Endothelial cell of umbilical vein (primary cell): ENCODE measurements at regions not wholly inside any gene's neighbourhood (a gene's known extent, or its start where the extent isn't known, plus 50 kb on each side); places are given as distances from the start of the nearest gene placed in this dataset.

Experiments used
- BruUV-seq: library from RNA; stranded (reverse); fragments of 400-500 nt; replicated peaks from 2 replicates; lab custom pipeline; 2021; lab: Mats Ljungman, UMichigan
- CTCF ChIA-PET: fragments of 300-600, 350-600 bp; sonication (Branson Sonifier 250); formaldehyde crosslinking; loops from one replicate; lab custom pipeline; 2021; ENCODE audit warnings: antibody characterized with exemption, inconsistent platforms; lab: Charles Lee
- POLR2A ChIA-PET: fragments of 300-600, 350-600 bp; sonication (Branson Sonifier 250); formaldehyde crosslinking; loops from one replicate; lab custom pipeline; 2021; ENCODE audit warnings: antibody characterized with exemption, inconsistent platforms; lab: Charles Lee
- DNase-seq: peaks from one replicate; pipeline ENCODE4 v3.0.0-alpha.2; 2011; ENCODE audit warnings: low read depth, low spot score
- FAIRE-seq: peaks from 2 replicates; lab custom pipeline; 2011; peaks lifted over from hg19 to GRCh38; lab: Jason Lieb, UNC
- H2AFZ ChIP-seq: 2 replicates; pipeline ENCODE4 v1.6.0; 2012; ENCODE audit warnings: low read depth, low read length, control low read depth, inconsistent platforms
- H3K27ac ChIP-seq: 2 replicates; pipeline ENCODE4 v1.5.1; 2011; ENCODE audit warnings: low read depth, mild to moderate bottlenecking, control low read depth, low read length, moderate library complexity; ENCODE audit not compliant: insufficient read depth
- H3K27me3 ChIP-seq, 2 experiments: 2 replicates each; pipeline versions ENCODE4 v1.6.0 to v1.6.1; 2011; ENCODE audit warnings: low read length in 2 of 2, mixed read lengths in 1 of 2; ENCODE audit not compliant: control insufficient read depth in 2 of 2, insufficient read depth in 2 of 2
- H3K36me3 ChIP-seq, 2 experiments: 2 replicates in 1 of 2; 3 replicates in 1 of 2; pipeline ENCODE4 v1.5.1; 2011; ENCODE audit warnings: low read length in 2 of 2, mild to moderate bottlenecking in 1 of 2, moderate library complexity in 1 of 2; ENCODE audit not compliant: control insufficient read depth in 2 of 2, insufficient read depth in 2 of 2; ENCODE audit errors: extremely low read depth in 1 of 2
- H3K4me1 ChIP-seq: 3 replicates; pipeline ENCODE4 v1.5.1; 2011; ENCODE audit warnings: mild to moderate bottlenecking, low read length; ENCODE audit not compliant: control insufficient read depth, insufficient read depth; ENCODE audit errors: extremely low read depth
- H3K4me2 ChIP-seq: 2 replicates; pipeline ENCODE4 v1.6.1; 2011; ENCODE audit warnings: low read length, control low read depth, mixed read lengths; ENCODE audit not compliant: insufficient read depth
- H3K4me3 ChIP-seq, 3 experiments: fragments of 200-600 bp in 1 of 3; sonication (generic), shearing (Covaris generic) in 1 of 3; replicated peaks in 1 of 3; 2 replicates each; pipeline ENCODE4 v1.5.1; 2011 to 2016; ENCODE audit warnings: control low read depth in 3 of 3, low read length in 3 of 3, mild to moderate bottlenecking in 2 of 3, inconsistent platforms in 1 of 3, low read depth in 1 of 3, moderate library complexity in 1 of 3; ENCODE audit not compliant: insufficient read depth in 1 of 3
- H3K79me2 ChIP-seq: 2 replicates; pipeline ENCODE4 v1.6.0; 2012; ENCODE audit warnings: low read length, inconsistent platforms; ENCODE audit not compliant: control insufficient read depth, insufficient read depth
- H3K9ac ChIP-seq: replicated peaks from 2 replicates; pipeline ENCODE3; 2011; ENCODE audit warnings: low read length, control low read depth; ENCODE audit not compliant: insufficient read depth; ENCODE audit errors: extremely low read depth
- H3K9me1 ChIP-seq: replicated peaks from 3 replicates; pipeline ENCODE4 v1.6.0; 2011; ENCODE audit warnings: mild to moderate bottlenecking, low read length; ENCODE audit not compliant: control insufficient read depth, insufficient read depth; ENCODE audit errors: extremely low read depth
- H3K9me3 ChIP-seq: replicated peaks from 2 replicates; pipeline ENCODE4 v1.5.1; 2012; ENCODE audit warnings: low read length, inconsistent platforms; ENCODE audit not compliant: control insufficient read depth, insufficient read depth
- H4K20me1 ChIP-seq: replicated peaks from 2 replicates; pipeline ENCODE3; 2011; ENCODE audit warnings: mild to moderate bottlenecking, low read length; ENCODE audit not compliant: control insufficient read depth, insufficient read depth; ENCODE audit errors: extremely low read depth
- CTCF ChIP-seq, 2 donors: IDR thresholded peaks; 1 replicate in 1 of 2; 2 replicates in 1 of 2; pipeline ENCODE4 v1.5.1; 2011; ENCODE audit warnings: low read length in 2 of 2, mild to moderate bottlenecking in 2 of 2, moderate library complexity in 2 of 2, control low read depth in 1 of 2, inconsistent platforms in 1 of 2, low read depth in 1 of 2; ENCODE audit not compliant: insufficient read depth in 1 of 2; ENCODE audit errors: extremely low read depth in 1 of 2
- EZH2 ChIP-seq: IDR thresholded peaks from 2 replicates; pipeline ENCODE4 v1.6.1; 2012; ENCODE audit warnings: borderline replicate concordance, low read depth, mild to moderate bottlenecking, moderate library complexity, low read length, inconsistent platforms; ENCODE audit not compliant: severe bottlenecking
- FOS ChIP-seq: IDR thresholded peaks from 2 replicates; pipeline ENCODE4 v1.6.1; 2011; ENCODE audit warnings: mild to moderate bottlenecking, low read length, moderate library complexity, borderline replicate concordance; ENCODE audit not compliant: insufficient read depth
- GATA2 ChIP-seq: IDR thresholded peaks from 2 replicates; pipeline ENCODE4 v1.7.0; 2011; ENCODE audit warnings: low read depth, mild to moderate bottlenecking, moderate library complexity, mixed read lengths, low read length; ENCODE audit not compliant: insufficient read length, insufficient read depth
- JUN ChIP-seq: IDR thresholded peaks from 2 replicates; pipeline ENCODE4 v1.6.1; 2011; ENCODE audit warnings: borderline replicate concordance, low read depth; ENCODE audit not compliant: insufficient read length, insufficient read depth
- MAX ChIP-seq: IDR thresholded peaks from 2 replicates; pipeline ENCODE4 v1.6.1; 2011; ENCODE audit not compliant: insufficient read depth, insufficient read length
- MYC ChIP-seq: IDR thresholded peaks from one replicate; pipeline ENCODE4 v1.6.1; 2011; ENCODE audit warnings: mild to moderate bottlenecking, low read depth, low read length
- POLR2A ChIP-seq: IDR thresholded peaks from 2 replicates; pipeline ENCODE4 v1.6.1; 2012; ENCODE audit warnings: low read depth, mild to moderate bottlenecking, control low read depth, low read length
- POLR2AphosphoS5 ChIP-seq: IDR thresholded peaks from 2 replicates; pipeline ENCODE4 v1.6.1; 2012; ENCODE audit warnings: low read depth, mild to moderate bottlenecking, control low read depth, low read length, moderate library complexity; ENCODE audit not compliant: insufficient read depth
- dilution Hi-C: fragments of 300-500 bp; cut with MboI; formaldehyde crosslinking; loops from one replicate; pipeline ENCODE4 v1.15.0; 2019; ENCODE audit warnings: low sequenced_read_pairs; ENCODE audit not compliant: extremely low pct_ligation_motif_present
- intact Hi-C: fragments of 100-400 bp; cut with micrococcal nuclease; formaldehyde crosslinking; loops from one replicate; pipeline ENCODE4 v1.10.0; 2022

- Histone ChIP-seq H2AFZ (no peak overlapping the region), H3K9me1 (no peaks in the 10 kb centered on the region), H3K9me3 (no peaks in the 10 kb centered on the region), H3K4me2 (no peak overlapping the region), H3K4me3 (no peak overlapping the region), H3K9ac (no peak overlapping the region), H3K27me3 (peaks cover 0 to 4% of the 10 kb centered on the region in 2 experiments), H3K27ac (no peak overlapping the region), H4K20me1 (no peaks in the 10 kb centered on the region), H3K79me2 (no peaks in the 10 kb centered on the region), H3K36me3 (no peaks in the 10 kb centered on the region), H3K4me1 (no peaks in the 10 kb centered on the region)
- no peak for TF ChIP-seq MAX
- BruUV-seq: no TSS peak
- dilution Hi-C loops: no loop called here
- DNase-seq (no peak), FAIRE-seq (no peak)
- intact Hi-C loops: no loop called here
- ChIA-PET CTCF (no interaction called here), POLR2A (no interaction called here)
Measured at GRCh38 chr4:123522081-123522480, 125.5 kb downstream of the SPRY1 start.

GRCh38 chr4:123522646-123523045 lies 126.1 kb downstream of the SPRY1 start:
- no peaks in the 10 kb centered on the region for H3K9me1 ChIP-seq
- BruUV-seq: no TSS peak
- dilution Hi-C loops (no loop called here), intact Hi-C loops (no loop called here)
- H3K4me2 ChIP-seq: no peak overlapping the region
- no peaks in the 10 kb centered on the region for H4K20me1 ChIP-seq
- H3K36me3 ChIP-seq: no peaks in the 10 kb centered on the region
- TF ChIP-seq JUN (no peak), MAX (no peak), EZH2 (no peak), POLR2A (no peak), GATA2 (no peak), MYC (no peak), FOS (no peak), CTCF (IDR thresholded peaks at IDR 0.05; ENCODE audit: extremely low read depth in 1 of 2, insufficient read depth in 1 of 2, low read depth in 1 of 2, low read length in 2 of 2) (no peak), POLR2AphosphoS5 (no peak)
- ChIA-PET CTCF (no interaction called here), POLR2A (no interaction called here)
- no peak overlapping the region for H3K27ac ChIP-seq
- no peak overlapping the region for H2AFZ ChIP-seq
- DNase-seq (no peak), FAIRE-seq (no peak)
- H3K27me3 ChIP-seq: peaks cover 0 to 4% of the 10 kb centered on the region in 2 experiments
- H3K4me1 ChIP-seq: no peaks in the 10 kb centered on the region
- H3K4me3 ChIP-seq: no peak overlapping the region
- no peak overlapping the region for H3K9ac ChIP-seq
- no peaks in the 10 kb centered on the region for H3K9me3 ChIP-seq
- H3K79me2 ChIP-seq: no peaks in the 10 kb centered on the region
